ENCODE measurements at regions not wholly inside any gene's neighbourhood (a gene's known extent, or its start where the extent isn't known, plus 50 kb on each side); places are given as distances from the start of the nearest gene placed in this dataset.

GRCh38 chr6:11407414-11407813, 130.1 kb upstream of the TMEM170B start:
- TF ChIP-seq, protein P1, sequence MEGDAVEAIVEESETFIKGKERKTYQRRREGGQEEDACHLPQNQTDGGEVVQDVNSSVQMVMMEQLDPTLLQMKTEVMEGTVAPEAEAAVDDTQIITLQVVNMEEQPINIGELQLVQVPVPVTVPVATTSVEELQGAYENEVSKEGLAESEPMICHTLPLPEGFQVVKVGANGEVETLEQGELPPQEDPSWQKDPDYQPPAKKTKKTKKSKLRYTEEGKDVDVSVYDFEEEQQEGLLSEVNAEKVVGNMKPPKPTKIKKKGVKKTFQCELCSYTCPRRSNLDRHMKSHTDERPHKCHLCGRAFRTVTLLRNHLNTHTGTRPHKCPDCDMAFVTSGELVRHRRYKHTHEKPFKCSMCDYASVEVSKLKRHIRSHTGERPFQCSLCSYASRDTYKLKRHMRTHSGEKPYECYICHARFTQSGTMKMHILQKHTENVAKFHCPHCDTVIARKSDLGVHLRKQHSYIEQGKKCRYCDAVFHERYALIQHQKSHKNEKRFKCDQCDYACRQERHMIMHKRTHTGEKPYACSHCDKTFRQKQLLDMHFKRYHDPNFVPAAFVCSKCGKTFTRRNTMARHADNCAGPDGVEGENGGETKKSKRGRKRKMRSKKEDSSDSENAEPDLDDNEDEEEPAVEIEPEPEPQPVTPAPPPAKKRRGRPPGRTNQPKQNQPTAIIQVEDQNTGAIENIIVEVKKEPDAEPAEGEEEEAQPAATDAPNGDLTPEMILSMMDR (IDR thresholded peaks at IDR 0.05), result no peak
- TF ChIP-seq ZFX (IDR thresholded peaks at IDR 0.05; ENCODE audit: borderline replicate concordance), result no peak
